HepG2 (cell line): ENCODE measurements at regions not wholly inside any gene's neighbourhood (a gene's known extent, or its start where the extent isn't known, plus 50 kb on each side); places are given as distances from the start of the nearest gene placed in this dataset.
A peak's percentile ranks its signal among the peaks of the same experiment; 100 is the strongest.

Experiments used
- ATAC-seq: fragments of 200-7000 bp; cut with Tn5 transposase; 3 replicates; pipeline ENCODE4 v1.9.1; 2020; ENCODE audit warnings: mild to moderate bottlenecking, moderate library complexity
- BruUV-seq: library from RNA; stranded (reverse); fragments of 400-500 nt; replicated peaks from 2 replicates; lab custom pipeline; 2021; lab: Mats Ljungman, UMichigan
- CTCF ChIA-PET: fragments of 300-600 bp; formaldehyde crosslinking; extraction: SDS; loops from one replicate; lab custom pipeline; 2021; ENCODE audit warnings: low total read pairs, inconsistent platforms, low intra/inter-chr PET ratio; lab: Yijun Ruan, JAX
- POLR2A ChIA-PET: fragments of 350-600 bp; sonication (Branson Sonifier 250); formaldehyde crosslinking; loops from one replicate; lab custom pipeline; 2020; ENCODE audit warnings: antibody characterized with exemption, inconsistent platforms; lab: Yijun Ruan, JAX
- DNase-seq: peaks from one replicate; pipeline ENCODE4 v3.0.0-alpha.2; 2015; ENCODE audit warnings: low spot score
- FAIRE-seq: peaks from 3 replicates; lab custom pipeline; 2011; peaks lifted over from hg19 to GRCh38; lab: Jason Lieb, UNC
- H2AFZ ChIP-seq: one replicate; pipeline ENCODE4 v1.6.1; 2011; ENCODE audit warnings: low read length, inconsistent platforms
- H3K27ac ChIP-seq: fragments of 300-600 bp; 3 replicates; pipeline ENCODE4 v1.8.0; 2011; ENCODE audit warnings: mixed run types, mild to moderate bottlenecking, mixed read lengths, low read length, inconsistent platforms; ENCODE audit not compliant: insufficient read depth; ENCODE audit errors: extremely low read length
- H3K27me3 ChIP-seq, 2 experiments: fragments of 200-600 bp in 1 of 2; 2 replicates in 1 of 2; 3 replicates in 1 of 2; pipeline versions ENCODE4 v1.6.0 to v1.8.0; 2011; ENCODE audit warnings: low read length in 2 of 2, mild to moderate bottlenecking in 2 of 2, moderate library complexity in 2 of 2, inconsistent platforms in 1 of 2; ENCODE audit not compliant: insufficient read depth in 2 of 2, control insufficient read depth in 1 of 2
- H3K36me3 ChIP-seq, 2 experiments: fragments of 200-600 bp in 1 of 2; replicated peaks in 1 of 2; 2 replicates in 1 of 2; 3 replicates in 1 of 2; pipeline versions ENCODE4 v1.5.1 to v1.8.0; 2011; ENCODE audit warnings: low read length in 2 of 2, inconsistent platforms in 1 of 2; ENCODE audit not compliant: insufficient read depth in 2 of 2, control insufficient read depth in 1 of 2
- H3K4me1 ChIP-seq: 2 replicates; pipeline ENCODE4 v1.5.1; 2012; ENCODE audit warnings: low read length, inconsistent platforms; ENCODE audit not compliant: insufficient read depth
- H3K4me2 ChIP-seq: 2 replicates; pipeline ENCODE4 v1.6.0; 2011; ENCODE audit warnings: low read depth, low read length, inconsistent platforms
- H3K4me3 ChIP-seq, 3 experiments: fragments of 200-600 bp in 1 of 3; sonication (generic), shearing (Covaris generic) in 1 of 3; replicated peaks in 1 of 3; 2 replicates each; pipeline ENCODE4 v1.5.1; 2011 to 2016; ENCODE audit warnings: low read length in 3 of 3, inconsistent platforms in 2 of 3, low read depth in 2 of 3, mild to moderate bottlenecking in 2 of 3, control low read depth in 1 of 3, mixed read lengths in 1 of 3; ENCODE audit not compliant: insufficient read depth in 1 of 3
- H3K79me2 ChIP-seq: one replicate; pipeline ENCODE4 v1.6.1; 2011; ENCODE audit warnings: low read length, inconsistent platforms; ENCODE audit not compliant: insufficient read depth
- H3K9ac ChIP-seq: 2 replicates; pipeline ENCODE4 v1.6.0; 2011; ENCODE audit warnings: mild to moderate bottlenecking, low read depth, low read length, inconsistent platforms; ENCODE audit not compliant: insufficient read depth
- H3K9me3 ChIP-seq: 2 replicates; pipeline ENCODE4 v1.5.1; 2012; ENCODE audit warnings: mild to moderate bottlenecking, low read length
- H4K20me1 ChIP-seq: 2 replicates; pipeline ENCODE4 v1.6.0; 2011; ENCODE audit warnings: inconsistent platforms, mild to moderate bottlenecking, low read length, moderate library complexity; ENCODE audit not compliant: insufficient read depth
- DDIT3 ChIP-seq: sonication (generic); formaldehyde crosslinking; IDR thresholded peaks from 2 replicates; pipeline ENCODE4 v1.4.0; 2020; ENCODE audit warnings: mild to moderate bottlenecking, missing genetic modification reagents
- DNMT1 ChIP-seq: sonication (generic); formaldehyde crosslinking; IDR thresholded peaks from 2 replicates; pipeline ENCODE4 v1.5.1; 2020; ENCODE audit warnings: mild to moderate bottlenecking, missing genetic modification reagents
- HOXA5 ChIP-seq: sonication (generic); formaldehyde crosslinking; IDR thresholded peaks from 2 replicates; pipeline ENCODE4 v1.4.0; 2020; ENCODE audit warnings: missing genetic modification reagents
- KDM5B ChIP-seq: sonication (generic); formaldehyde crosslinking; IDR thresholded peaks from 2 replicates; pipeline ENCODE4 v1.4.0; 2020; ENCODE audit warnings: missing genetic modification reagents, mild to moderate bottlenecking, borderline replicate concordance
- NFKB2 ChIP-seq: sonication (generic); formaldehyde crosslinking; IDR thresholded peaks from 2 replicates; pipeline ENCODE4 v1.4.0; 2020; ENCODE audit warnings: missing genetic modification reagents, borderline replicate concordance
- SPEN ChIP-seq: sonication (generic); formaldehyde crosslinking; IDR thresholded peaks from 2 replicates; pipeline ENCODE4 v1.5.1; 2020; ENCODE audit warnings: low read depth, mild to moderate bottlenecking, missing genetic modification reagents
- ZC3H4 ChIP-seq: sonication (generic); formaldehyde crosslinking; IDR thresholded peaks from 2 replicates; pipeline ENCODE4 v1.4.0; 2020; ENCODE audit warnings: missing genetic modification reagents, borderline replicate concordance
- ZNF501 ChIP-seq: sonication (generic); formaldehyde crosslinking; IDR thresholded peaks from 2 replicates; pipeline ENCODE4 v1.5.1; 2020; ENCODE audit warnings: mild to moderate bottlenecking, moderate library complexity, missing genetic modification reagents
- ZNF564 ChIP-seq: sonication (generic); formaldehyde crosslinking; IDR thresholded peaks from 2 replicates; pipeline ENCODE4 v1.8.1; 2023; ENCODE audit warnings: mild to moderate bottlenecking, missing genetic modification reagents
- ZNF800 ChIP-seq: sonication (generic); formaldehyde crosslinking; IDR thresholded peaks from 2 replicates; pipeline ENCODE4 v1.4.0; 2020; ENCODE audit warnings: missing genetic modification reagents
- WGBS: methylation state at CpG from one replicate; pipeline ENCODE4 v1.1.6; 2017; ENCODE audit warnings: low lambda C conversion rate; 5-methylcytosine and 5-hydroxymethylcytosine counted together
- in situ Hi-C: cut with HindIII; loops from 2 replicates; pipeline ENCODE4 v1.10.0; 2017; ENCODE audit warnings: low pct_unique_long_range_greater_than_20kb; ENCODE audit not compliant: extremely low pct_ligation_motif_present
- intact Hi-C: fragments of 100-400 bp; cut with micrococcal nuclease; formaldehyde crosslinking; loops from one replicate; pipeline ENCODE4 v1.10.0; 2022; ENCODE audit not compliant: unreplicated experiment
- TF ChIP-seq, protein P1 (sequence below): sonication (generic); formaldehyde crosslinking; IDR thresholded peaks from 2 replicates; pipeline ENCODE4 v1.8.0; 2022; ENCODE audit warnings: mild to moderate bottlenecking, missing genetic modification reagents; ENCODE audit not compliant: insufficient replicate concordance
- TF ChIP-seq, protein P2 (sequence below): sonication (generic); formaldehyde crosslinking; IDR thresholded peaks from 2 replicates; pipeline ENCODE4 v1.5.1; 2020; ENCODE audit warnings: missing genetic modification reagents, mild to moderate bottlenecking, borderline replicate concordance
- TF ChIP-seq, protein P3 (sequence below): sonication (generic); formaldehyde crosslinking; IDR thresholded peaks from 2 replicates; pipeline ENCODE4 v1.4.0; 2020; ENCODE audit warnings: missing genetic modification reagents, borderline replicate concordance

- CTCF ChIA-PET = no interaction called here
Observed at GRCh38 chr20:23151885-23152284, 65.8 kb upstream of the CD93 start.

More at GRCh38 chr20:23151885-23152284, 65.8 kb upstream of the CD93 start:
- H4K20me1 ChIP-seq = no peaks in the 10 kb centered on the region
- FAIRE-seq (no peak), DNase-seq (no peak)
- POLR2A ChIA-PET = interaction anchor here (0.7 to 1.6 kb wide), 3 partner anchors 9 to 198 kb away, joined by 3 to 6 read pairs (median 5); partner anchors contain the start of gene NXT1
- peaks cover 5% of the 10 kb centered on the region; the same call in 1 of the 2 replicates for H3K9me3 ChIP-seq
- no peak overlapping the region for H3K9ac ChIP-seq
- no peaks in the 10 kb centered on the region for H3K79me2 ChIP-seq
- intact Hi-C loops = no loop called here
- 68% methylated on average over 8 of the region's 8 CpGs for WGBS
- no peaks in the 10 kb centered on the region; a peak in 1 of 5 replicates for H3K27me3 ChIP-seq
- TF ChIP-seq, protein P1, sequence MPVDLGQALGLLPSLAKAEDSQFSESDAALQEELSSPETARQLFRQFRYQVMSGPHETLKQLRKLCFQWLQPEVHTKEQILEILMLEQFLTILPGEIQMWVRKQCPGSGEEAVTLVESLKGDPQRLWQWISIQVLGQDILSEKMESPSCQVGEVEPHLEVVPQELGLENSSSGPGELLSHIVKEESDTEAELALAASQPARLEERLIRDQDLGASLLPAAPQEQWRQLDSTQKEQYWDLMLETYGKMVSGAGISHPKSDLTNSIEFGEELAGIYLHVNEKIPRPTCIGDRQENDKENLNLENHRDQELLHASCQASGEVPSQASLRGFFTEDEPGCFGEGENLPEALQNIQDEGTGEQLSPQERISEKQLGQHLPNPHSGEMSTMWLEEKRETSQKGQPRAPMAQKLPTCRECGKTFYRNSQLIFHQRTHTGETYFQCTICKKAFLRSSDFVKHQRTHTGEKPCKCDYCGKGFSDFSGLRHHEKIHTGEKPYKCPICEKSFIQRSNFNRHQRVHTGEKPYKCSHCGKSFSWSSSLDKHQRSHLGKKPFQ (CRISPR knock-in tag) = no peak
- TF ChIP-seq ZNF501 (CRISPR knock-in tag) = 0 out of 2 replicates have a peak, but pooled peaks have one; percentile 14
- TF ChIP-seq, protein P2, sequence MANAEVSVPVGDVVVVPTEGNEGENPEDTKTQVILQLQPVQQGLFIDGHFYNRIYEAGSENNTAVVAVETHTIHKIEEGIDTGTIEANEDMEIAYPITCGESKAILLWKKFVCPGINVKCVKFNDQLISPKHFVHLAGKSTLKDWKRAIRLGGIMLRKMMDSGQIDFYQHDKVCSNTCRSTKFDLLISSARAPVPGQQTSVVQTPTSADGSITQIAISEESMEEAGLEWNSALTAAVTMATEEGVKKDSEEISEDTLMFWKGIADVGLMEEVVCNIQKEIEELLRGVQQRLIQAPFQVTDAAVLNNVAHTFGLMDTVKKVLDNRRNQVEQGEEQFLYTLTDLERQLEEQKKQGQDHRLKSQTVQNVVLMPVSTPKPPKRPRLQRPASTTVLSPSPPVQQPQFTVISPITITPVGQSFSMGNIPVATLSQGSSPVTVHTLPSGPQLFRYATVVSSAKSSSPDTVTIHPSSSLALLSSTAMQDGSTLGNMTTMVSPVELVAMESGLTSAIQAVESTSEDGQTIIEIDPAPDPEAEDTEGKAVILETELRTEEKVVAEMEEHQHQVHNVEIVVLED (CRISPR knock-in tag) = no peak
- TF ChIP-seq ZC3H4 (CRISPR knock-in tag) = 0 out of 2 replicates have a peak, but pooled peaks have one; percentile 67
- no peak for TF ChIP-seq ZNF800
- TF ChIP-seq SPEN (CRISPR knock-in tag) = no peak
- TF ChIP-seq, protein P3, sequence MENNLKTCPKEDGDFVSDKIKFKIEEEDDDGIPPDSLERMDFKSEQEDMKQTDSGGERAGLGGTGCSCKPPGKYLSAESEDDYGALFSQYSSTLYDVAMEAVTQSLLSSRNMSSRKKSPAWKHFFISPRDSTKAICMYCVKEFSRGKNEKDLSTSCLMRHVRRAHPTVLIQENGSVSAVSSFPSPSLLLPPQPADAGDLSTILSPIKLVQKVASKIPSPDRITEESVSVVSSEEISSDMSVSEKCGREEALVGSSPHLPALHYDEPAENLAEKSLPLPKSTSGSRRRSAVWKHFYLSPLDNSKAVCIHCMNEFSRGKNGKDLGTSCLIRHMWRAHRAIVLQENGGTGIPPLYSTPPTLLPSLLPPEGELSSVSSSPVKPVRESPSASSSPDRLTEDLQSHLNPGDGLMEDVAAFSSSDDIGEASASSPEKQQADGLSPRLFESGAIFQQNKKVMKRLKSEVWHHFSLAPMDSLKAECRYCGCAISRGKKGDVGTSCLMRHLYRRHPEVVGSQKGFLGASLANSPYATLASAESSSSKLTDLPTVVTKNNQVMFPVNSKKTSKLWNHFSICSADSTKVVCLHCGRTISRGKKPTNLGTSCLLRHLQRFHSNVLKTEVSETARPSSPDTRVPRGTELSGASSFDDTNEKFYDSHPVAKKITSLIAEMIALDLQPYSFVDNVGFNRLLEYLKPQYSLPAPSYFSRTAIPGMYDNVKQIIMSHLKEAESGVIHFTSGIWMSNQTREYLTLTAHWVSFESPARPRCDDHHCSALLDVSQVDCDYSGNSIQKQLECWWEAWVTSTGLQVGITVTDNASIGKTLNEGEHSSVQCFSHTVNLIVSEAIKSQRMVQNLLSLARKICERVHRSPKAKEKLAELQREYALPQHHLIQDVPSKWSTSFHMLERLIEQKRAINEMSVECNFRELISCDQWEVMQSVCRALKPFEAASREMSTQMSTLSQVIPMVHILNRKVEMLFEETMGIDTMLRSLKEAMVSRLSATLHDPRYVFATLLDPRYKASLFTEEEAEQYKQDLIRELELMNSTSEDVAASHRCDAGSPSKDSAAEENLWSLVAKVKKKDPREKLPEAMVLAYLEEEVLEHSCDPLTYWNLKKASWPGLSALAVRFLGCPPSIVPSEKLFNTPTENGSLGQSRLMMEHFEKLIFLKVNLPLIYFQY (CRISPR knock-in tag) = no peak
- TF ChIP-seq DNMT1 (CRISPR knock-in tag) = no peak
- TF ChIP-seq ZNF564 (CRISPR knock-in tag) = no peak
- no peak for TF ChIP-seq HOXA5 (CRISPR knock-in tag)
- peak; percentile 16; the same call in 1 of the 2 replicates for TF ChIP-seq KDM5B (CRISPR knock-in tag)
- TF ChIP-seq NFKB2 (CRISPR knock-in tag) = 0 out of 2 replicates have a peak, but pooled peaks have one; percentile 1
- TF ChIP-seq DDIT3 = no peak
- TF ChIP-seq, all 625 proteins: peak for 4
- no peaks in the 10 kb centered on the region for H3K36me3 ChIP-seq
- no peak overlapping the region for H2AFZ ChIP-seq
- ATAC-seq = no peak
- no peak overlapping the region for H3K4me3 ChIP-seq
- peak overlapping the region; percentile 34 for H3K4me2 ChIP-seq
- peaks cover 65% of the 10 kb centered on the region for H3K4me1 ChIP-seq
- no peak overlapping the region for H3K27ac ChIP-seq
- BruUV-seq = no TSS peak
- in situ Hi-C loops = no loop called here
